Upper lobe of right lung (tissue), 1 donor: ENCODE measurements at regions not wholly inside any gene's neighbourhood (a gene's known extent, or its start where the extent isn't known, plus 50 kb on each side); places are given as distances from the start of the nearest gene placed in this dataset.

ENCODE experiments used
- ATAC-seq: fragments of 200-7000 bp; cut with Tn5 transposase; one replicate; pipeline ENCODE4 v1.9.1; 2020; ENCODE audit warnings: mild to moderate bottlenecking, moderate library complexity
- DNase-seq: peaks from one replicate; pipeline ENCODE4 v3.0.0-alpha.2; 2020
- H3K27ac ChIP-seq: fragments of 200-600 bp; one replicate; pipeline ENCODE4 v1.8.0; 2022
- H3K27me3 ChIP-seq: fragments of 200-600 bp; one replicate; pipeline ENCODE4 v1.8.0; 2022; ENCODE audit warnings: mild to moderate bottlenecking
- H3K36me3 ChIP-seq: fragments of 200-600 bp; one replicate; pipeline ENCODE4 v1.8.0; 2022
- H3K4me1 ChIP-seq: fragments of 200-600 bp; one replicate; pipeline ENCODE4 v1.8.0; 2022
- H3K4me3 ChIP-seq: fragments of 200-600 bp; one replicate; pipeline ENCODE4 v1.8.0; 2022; ENCODE audit warnings: mild to moderate bottlenecking
- H3K9me3 ChIP-seq: fragments of 200-600 bp; one replicate; pipeline ENCODE4 v1.8.0; 2022
- CTCF ChIP-seq: fragments of 200-600 bp; IDR thresholded peaks from one replicate; pipeline ENCODE4 v1.8.0; 2022; ENCODE audit warnings: antibody characterized with exemption
- intact Hi-C: fragments of 100-400 bp; cut with DNase I; formaldehyde crosslinking; loops from one replicate; pipeline ENCODE4 v1.11.0; 2022
- donor health status: DM: no; HTN: yes; CAD: no; lungs with severe emphysema.

GRCh38 chr2:16394072-16394985 lies 271.3 kb downstream of the CYRIA start:
- ATAC-seq (no peak), DNase-seq (no peak)
- no peaks in the 10 kb centered on the region for H3K36me3 ChIP-seq
- H3K4me1 ChIP-seq: no peaks in the 10 kb centered on the region
- no peak overlapping the region for H3K4me3 ChIP-seq
- no peaks in the 10 kb centered on the region for H3K27me3 ChIP-seq
- H3K9me3 ChIP-seq: no peaks in the 10 kb centered on the region
- no peak for TF ChIP-seq CTCF
- intact Hi-C loops: no loop called here
- no peak overlapping the region for H3K27ac ChIP-seq

DNA sequence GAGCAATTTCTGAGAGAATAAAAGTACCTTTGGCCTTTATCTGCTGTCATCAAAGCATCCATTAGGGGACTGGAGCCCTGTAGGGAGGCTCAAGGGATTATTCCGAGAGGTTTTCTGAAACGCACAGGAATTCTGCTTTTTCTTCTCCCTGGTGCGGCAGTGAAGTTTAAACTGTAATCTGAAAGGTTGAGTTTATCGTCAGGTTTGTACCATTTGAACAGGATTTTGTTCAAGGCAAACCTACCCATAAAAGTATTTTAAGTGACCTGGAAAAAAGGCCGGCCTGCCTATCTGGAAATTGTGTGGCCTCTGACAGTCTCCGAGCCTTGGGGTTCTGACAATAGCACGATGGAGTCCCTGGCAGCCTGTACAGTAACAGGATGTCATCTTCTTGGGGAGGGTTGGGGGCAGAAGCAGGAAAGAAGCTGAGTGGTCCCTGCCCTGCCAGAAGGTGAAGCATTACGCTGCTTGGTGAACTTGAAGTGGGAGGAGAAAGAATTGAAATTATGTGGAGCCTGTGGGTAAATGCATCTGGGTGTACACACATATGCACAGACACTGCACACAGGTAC lies 272.0 kb downstream of the CYRIA start:
- Histone ChIP-seq H3K4me1 (no peaks in the 10 kb centered on the region), H3K27me3 (no peaks in the 10 kb centered on the region), H3K27ac (no peak overlapping the region), H3K4me3 (no peak overlapping the region), H3K36me3 (no peaks in the 10 kb centered on the region), H3K9me3 (no peaks in the 10 kb centered on the region)
- DNase-seq: no peak
- no peak for TF ChIP-seq CTCF
- intact Hi-C loops: no loop called here
- ATAC-seq: no peak

DNA sequence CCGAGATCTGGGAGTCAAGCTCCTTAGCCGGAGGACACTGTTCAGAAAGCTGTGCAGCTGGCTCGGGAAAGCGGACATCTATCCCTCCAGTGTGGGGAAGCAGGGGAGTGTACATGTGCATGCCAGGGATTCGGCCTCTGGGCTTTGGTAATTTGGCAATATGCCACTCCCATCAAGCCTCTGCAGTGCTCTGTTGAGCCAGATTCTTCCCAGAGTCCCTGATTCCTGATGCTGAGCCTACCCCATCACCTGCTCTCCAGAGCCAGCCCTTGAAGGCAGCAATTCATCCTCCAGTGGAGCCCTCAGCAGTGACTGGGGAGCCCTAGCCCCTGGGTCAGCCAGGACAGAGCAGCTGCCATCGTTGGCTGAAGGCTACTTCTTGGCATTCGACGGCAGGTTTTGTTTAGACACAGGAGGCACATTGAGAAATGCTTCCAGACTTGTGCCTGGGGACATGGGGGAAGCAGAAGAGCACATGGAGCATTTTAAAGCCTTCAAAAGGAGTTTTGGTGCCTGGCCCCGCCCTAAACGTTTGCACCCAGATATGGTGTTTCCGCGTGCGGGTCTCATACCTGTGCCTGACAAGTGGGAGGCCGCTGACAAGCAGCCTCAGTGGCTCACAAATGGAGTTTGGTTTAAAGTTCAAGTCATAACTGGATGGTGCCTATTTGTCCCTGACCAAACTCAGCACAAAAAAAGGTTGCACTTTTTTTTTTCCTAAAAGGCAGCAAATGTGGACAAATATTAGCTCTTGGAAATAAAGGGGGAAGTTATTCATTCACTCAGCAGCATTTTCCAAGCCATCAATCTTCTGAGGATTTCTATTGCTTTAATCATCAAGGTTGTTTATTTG lies 272.8 kb downstream of the CYRIA start:
- Histone ChIP-seq H3K4me1 (no peaks in the 10 kb centered on the region), H3K27me3 (no peaks in the 10 kb centered on the region), H3K27ac (no peak overlapping the region), H3K9me3 (no peaks in the 10 kb centered on the region), H3K4me3 (no peak overlapping the region), H3K36me3 (no peaks in the 10 kb centered on the region)
- no peak for TF ChIP-seq CTCF
- intact Hi-C loops: no loop called here
- no peak for DNase-seq
- no peak for ATAC-seq

- Histone ChIP-seq H3K4me3 (no peak overlapping the region), H3K27me3 (no peaks in the 10 kb centered on the region), H3K27ac (no peak overlapping the region), H3K36me3 (no peaks in the 10 kb centered on the region), H3K9me3 (no peaks in the 10 kb centered on the region), H3K4me1 (no peaks in the 10 kb centered on the region)
- no peak for ATAC-seq
- no peak for DNase-seq
- no peak for TF ChIP-seq CTCF
- intact Hi-C loops: no loop called here
Measured at GRCh38 chr2:16391986-16392385, 273.6 kb downstream of the CYRIA start.

GRCh38 chr2:16390561-16390960 lies 275.1 kb downstream of the CYRIA start:
- H3K36me3 ChIP-seq: no peaks in the 10 kb centered on the region
- H3K4me1 ChIP-seq: no peaks in the 10 kb centered on the region
- intact Hi-C loops: no loop called here
- no peaks in the 10 kb centered on the region for H3K27me3 ChIP-seq
- no peak for ATAC-seq
- no peak for DNase-seq
- H3K4me3 ChIP-seq: no peak overlapping the region
- no peak overlapping the region for H3K27ac ChIP-seq
- no peaks in the 10 kb centered on the region for H3K9me3 ChIP-seq
- TF ChIP-seq CTCF: no peak
